C1 segment of cervical spinal cord (tissue), 14 donors: ENCODE measurements at regions not wholly inside any gene's neighbourhood (a gene's known extent, or its start where the extent isn't known, plus 50 kb on each side); places are given as distances from the start of the nearest gene placed in this dataset.
"Not testable (repeated sequence)": the region's sequence is repeated elsewhere in the genome, so short reads cannot be mapped to it uniquely, and the experiment has no call there.

Experiments
- DNase-seq, 14 donors: peaks; one replicate each; lab custom pipeline; 2025; lab: John Stamatoyannopoulos, UW

DNA sequence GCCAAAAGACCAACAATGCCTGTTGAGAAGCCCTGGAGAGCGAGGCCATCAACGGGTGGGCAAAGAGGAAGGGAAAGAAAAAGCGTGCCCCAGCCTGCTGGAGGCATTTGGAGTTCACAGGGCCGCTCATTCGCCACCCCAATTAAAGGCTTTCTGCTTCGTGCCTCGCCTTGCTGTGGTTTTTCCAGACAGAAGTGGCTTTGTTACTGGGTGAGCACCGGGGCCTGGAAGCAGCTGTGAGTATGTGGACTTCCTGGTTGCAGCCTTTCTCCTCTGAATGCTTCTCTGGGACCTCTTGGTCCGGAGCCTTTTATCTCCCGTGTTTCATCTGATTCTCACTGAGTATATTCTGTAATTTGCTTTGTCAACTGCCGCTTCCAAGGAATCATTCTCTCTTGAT is 118.1 kb upstream of the EGR2 start:
- peak in 7 of 14 donors; percentile 0 to 23 (median 5) for DNase-seq

DNA sequence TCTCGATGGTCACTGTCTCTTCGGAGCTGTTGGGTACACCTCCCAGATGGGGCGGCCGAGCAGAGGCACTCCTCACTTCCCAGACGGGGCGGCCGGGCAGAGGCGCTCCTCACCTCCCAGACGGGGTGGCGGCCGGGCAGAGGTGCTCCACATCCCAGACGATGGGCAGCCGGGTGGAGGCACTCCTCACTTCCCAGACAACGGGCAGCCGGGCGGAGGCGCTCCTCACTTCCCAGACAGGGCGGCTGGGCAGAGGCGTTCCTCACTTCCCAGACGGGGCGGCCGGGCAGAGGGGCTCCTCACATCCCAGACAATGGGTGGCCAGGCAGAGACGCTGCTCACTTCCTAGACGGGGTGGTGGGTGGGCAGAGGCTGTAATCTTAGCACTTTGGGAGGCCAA is 112.6 kb upstream of the EGR2 start:
- DNase-seq, result not testable (repeated sequence)

DNA sequence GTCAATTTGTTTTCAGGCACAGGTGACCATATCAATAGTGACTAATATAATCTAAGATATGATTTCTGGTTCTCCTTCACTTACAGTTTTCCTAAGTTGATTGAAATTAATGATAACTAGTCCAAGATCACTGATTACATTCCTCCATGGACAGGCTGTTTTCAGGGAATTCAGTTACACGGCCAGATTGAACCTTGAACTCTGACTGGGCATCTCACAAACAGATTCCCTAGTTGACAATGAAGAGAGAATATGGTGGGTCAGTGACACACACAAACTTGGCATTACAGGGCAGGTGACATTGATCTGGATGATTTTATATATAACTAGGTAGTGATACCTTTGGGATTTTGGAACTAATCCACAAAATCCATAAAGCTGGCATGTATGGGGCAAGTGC is 110.2 kb upstream of the EGR2 start:
- no peak for DNase-seq

DNA sequence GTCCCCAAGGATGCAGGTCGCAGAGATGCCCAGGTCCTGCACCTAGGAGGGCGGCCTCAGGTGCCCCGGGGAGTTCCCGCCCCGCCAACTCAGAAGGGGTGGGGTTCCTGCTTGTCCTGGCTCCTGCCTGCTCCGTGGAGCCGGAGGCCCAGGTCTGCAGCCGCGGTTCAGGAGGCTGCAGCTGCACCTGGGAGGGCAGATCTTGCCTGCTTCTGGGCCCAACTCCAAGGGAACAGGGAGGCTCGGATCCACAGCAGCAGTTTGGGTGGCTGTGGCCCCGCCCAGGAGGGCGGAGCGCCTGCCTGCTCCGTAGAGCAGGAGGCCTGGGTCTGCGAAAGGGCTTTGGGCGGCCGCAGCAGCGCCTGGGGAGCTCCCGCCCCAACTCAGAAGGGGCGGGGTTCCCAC is 108.2 kb upstream of the EGR2 start:
- no peak for DNase-seq

GRCh38 chr10:62919776-62920175 is 103.6 kb upstream of the EGR2 start:
- no peak for DNase-seq

- no peak for DNase-seq
Measured at GRCh38 chr10:62917475-62918238, 101.5 kb upstream of the EGR2 start.

- DNase-seq, result no peak
Measured at GRCh38 chr10:62916141-62916603, 100.0 kb upstream of the EGR2 start.

DNA sequence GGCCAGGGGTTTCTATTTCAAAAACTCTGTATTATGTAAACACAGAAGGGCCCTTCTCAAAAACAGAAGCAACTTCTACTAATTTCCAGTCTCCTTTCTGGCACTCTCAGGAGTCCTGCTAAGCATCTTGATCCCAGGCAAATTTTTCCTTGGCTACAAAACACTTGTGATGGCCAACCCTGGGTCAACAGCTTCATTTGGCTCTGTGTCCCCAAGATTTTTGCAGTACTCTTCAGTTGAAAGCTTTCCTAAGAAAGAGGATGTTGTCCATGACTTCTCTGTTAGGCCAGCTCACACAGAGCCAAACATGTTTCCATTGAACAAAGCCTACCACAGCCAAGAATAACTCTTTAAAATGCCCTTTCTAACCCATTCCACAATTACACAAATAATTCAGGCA is 99.0 kb upstream of the EGR2 start:
- DNase-seq, result peak in 1 of 14 donors; percentile 0

- no peak for DNase-seq
Measured at GRCh38 chr10:62912086-62912485, 95.9 kb upstream of the EGR2 start.

GRCh38 chr10:62911210-62911963 is 95.2 kb upstream of the EGR2 start:
- DNase-seq, result peak in 8 of 14 donors; percentile 3 to 53 (median 16)

DNA sequence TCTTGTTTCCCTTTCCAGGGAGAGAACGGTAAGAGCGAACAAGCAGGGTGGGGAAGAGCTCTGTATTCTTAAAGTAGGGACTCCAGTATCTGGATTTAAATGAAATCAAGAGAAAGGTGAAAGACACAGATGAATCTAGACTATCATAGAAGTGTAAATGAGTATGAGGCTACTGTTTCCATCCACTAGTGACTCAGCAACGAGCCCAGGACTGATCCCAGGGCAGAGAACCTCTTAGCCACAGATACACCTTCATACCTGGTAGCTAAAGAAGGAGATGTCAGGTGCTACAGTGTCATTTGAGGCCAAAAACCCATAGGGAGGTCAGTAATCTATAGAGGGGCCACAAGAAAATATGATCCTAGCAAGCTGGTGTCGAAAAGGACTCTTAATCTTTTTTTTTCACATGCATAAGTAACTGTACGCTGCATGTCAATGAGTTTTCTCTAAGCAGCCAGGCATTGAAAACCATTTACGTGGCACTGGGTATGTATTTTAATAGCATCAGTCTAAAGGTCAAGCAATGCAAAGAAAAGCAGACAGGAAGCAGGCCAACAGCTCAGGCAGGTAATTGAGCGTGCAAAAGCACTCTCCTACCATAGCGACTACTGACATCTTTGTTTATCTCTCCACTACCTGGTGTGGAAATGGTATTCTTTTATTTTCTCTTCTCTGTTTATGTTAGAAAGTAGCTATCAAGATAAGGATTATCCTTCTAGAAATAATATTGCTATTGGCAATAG is 91.5 kb upstream of the EGR2 start:
- DNase-seq, result no peak

GRCh38 chr10:62904281-62904875 is 88.2 kb upstream of the EGR2 start:
- DNase-seq, result no peak

DNA sequence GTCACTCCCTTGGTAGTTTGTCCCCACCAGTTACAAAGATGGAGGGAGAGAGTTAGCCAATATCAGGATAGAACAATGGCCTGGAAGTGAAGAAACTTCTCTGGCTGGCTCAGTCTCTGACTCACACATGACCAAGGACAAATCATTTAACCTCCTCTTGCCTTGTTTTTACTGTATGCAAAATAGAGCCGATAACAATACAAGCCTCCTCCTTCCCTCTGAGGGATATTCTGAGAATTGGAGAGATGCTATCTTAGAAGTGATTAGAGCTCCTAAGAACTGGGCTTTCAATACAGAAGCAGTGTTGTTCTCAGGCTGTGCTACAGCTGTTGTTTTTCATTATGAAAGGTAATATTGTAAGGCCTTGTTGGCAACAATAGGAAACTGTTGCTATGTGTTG is 87.7 kb upstream of the EGR2 start:
- DNase-seq, result no peak

DNA sequence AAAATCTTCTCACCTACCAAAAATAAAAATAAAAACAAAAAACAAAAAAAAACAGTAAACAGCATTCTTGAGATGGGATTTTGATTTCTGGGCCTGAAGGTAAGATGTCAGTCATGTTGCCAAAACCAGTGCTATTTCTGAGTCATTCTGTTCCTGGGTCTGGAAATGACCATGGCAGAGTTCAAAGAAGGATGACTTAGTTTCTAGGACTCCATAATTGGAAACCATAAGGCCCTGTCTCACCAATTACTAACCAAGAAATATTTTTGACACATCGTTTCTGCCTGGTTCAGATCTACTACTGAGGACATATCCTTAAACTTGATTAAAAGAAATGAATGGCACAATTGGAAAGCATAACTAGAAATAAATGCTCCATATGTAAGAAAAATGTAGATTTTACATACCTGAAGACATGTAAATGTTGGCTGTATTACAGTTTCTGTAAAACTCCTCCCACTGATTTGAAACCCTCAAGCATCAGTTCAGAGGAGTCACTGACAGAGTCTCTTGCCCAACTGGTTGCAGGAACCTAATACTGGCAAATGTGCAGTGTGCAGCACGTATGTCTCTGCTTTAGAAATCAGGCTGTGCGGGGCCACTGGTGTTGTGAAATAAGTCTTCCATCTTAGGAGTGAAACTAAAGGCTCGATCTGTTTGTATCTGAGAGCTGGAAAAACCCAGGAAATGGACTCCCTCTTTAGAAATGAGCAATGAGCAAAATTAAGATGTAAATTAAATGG is 84.8 kb upstream of the EGR2 start:
- DNase-seq, result no peak

- DNase-seq, result no peak
Measured at GRCh38 chr10:62899311-62899710, 83.1 kb upstream of the EGR2 start.

GRCh38 chr10:62895063-62895462 is 78.9 kb upstream of the EGR2 start:
- DNase-seq, result no peak

DNA sequence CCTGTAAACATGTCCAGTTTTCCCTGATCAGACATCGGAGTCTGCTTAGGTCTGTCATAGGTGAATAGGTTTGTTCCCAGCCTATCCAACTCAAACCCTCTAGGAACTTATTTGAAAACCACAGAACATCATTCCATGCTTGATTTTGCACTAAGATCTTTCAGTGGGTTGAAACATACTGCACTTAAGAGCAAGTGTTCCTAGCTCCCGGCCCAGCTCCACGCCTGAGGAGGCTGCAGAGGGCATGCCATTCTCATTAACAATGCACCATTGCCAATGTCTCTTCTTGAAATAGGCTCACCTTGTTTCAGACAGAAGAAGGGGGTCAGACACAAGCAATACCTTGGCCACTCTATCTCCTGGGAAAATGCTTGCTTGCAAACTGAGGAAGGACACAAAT is 78.0 kb upstream of the EGR2 start:
- no peak for DNase-seq

DNA sequence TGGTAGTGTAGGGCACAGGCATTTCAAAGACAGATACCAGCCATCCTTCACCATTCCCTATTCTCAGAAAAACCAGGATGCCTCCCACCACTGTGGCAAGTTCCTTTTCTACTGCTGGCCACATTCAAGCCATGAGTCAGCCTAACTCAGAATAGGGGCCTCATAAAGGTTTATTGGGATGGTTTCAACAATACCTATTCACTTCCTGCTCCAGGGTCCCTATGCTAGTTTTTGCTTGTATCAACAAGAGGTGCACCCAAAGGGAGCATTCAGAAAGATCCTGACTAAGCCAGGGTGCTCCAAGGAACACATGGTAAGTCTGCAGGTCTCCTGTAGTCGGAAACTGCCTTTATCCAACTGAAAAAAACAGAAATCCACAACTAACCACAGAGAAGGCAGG is 76.9 kb upstream of the EGR2 start:
- DNase-seq, result no peak

- no peak for DNase-seq
Measured at GRCh38 chr10:62890395-62890794, 74.2 kb upstream of the EGR2 start.

GRCh38 chr10:62887642-62888041 is 71.5 kb upstream of the EGR2 start:
- DNase-seq, result no peak
